GM18868 (cell line): ENCODE measurements at regions not wholly inside any gene's neighbourhood (a gene's known extent, or its start where the extent isn't known, plus 50 kb on each side); places are given as distances from the start of the nearest gene placed in this dataset.
"Not testable (repeated sequence)": the region's sequence is repeated elsewhere in the genome, so short reads cannot be mapped to it uniquely, and the experiment has no call there.

Experiments
- ATAC-seq: cut with Tn5 transposase; IDR thresholded peaks from one replicate; pipeline ENCODE4 v1.9.1; 2021; ENCODE audit warnings: mild to moderate bottlenecking, moderate library complexity; ENCODE audit not compliant: unreplicated experiment

GRCh38 chr6:63477422-63478040 is 94.7 kb upstream of the LOC128125822 start:
- ATAC-seq, result no peak

- ATAC-seq, result no peak
These were observed 93.5 kb upstream of the LOC128125822 start for GRCh38 chr6:63478734-63479133.

GRCh38 chr6:63486196-63486595 is 86.1 kb upstream of the LOC128125822 start:
- no peak for ATAC-seq

GRCh38 chr6:63487103-63487813 is 85.0 kb upstream of the LOC128125822 start:
- ATAC-seq, result no peak

GRCh38 chr6:63491119-63491518 is 81.2 kb upstream of the LOC128125822 start:
- ATAC-seq, result no peak

- no peak for ATAC-seq
These were observed 79.8 kb upstream of the LOC128125822 start for GRCh38 chr6:63492476-63492875.

- ATAC-seq, result no peak
These were observed 78.7 kb upstream of the LOC128125822 start for GRCh38 chr6:63493557-63493956.

- no peak for ATAC-seq
These were observed 75.9 kb upstream of the LOC128125822 start for GRCh38 chr6:63496361-63496804.

- no peak for ATAC-seq
These were observed 70.1 kb upstream of the LOC128125822 start for GRCh38 chr6:63502156-63502555.

GRCh38 chr6:63503199-63503598 is 69.1 kb upstream of the LOC128125822 start:
- no peak for ATAC-seq

GRCh38 chr6:63504777-63505384 is 67.4 kb upstream of the LOC128125822 start:
- ATAC-seq, result peak; percentile 97

GRCh38 chr6:63507096-63507495 is 65.2 kb upstream of the LOC128125822 start:
- no peak for ATAC-seq

GRCh38 chr6:63509652-63510352 is 62.5 kb upstream of the LOC128125822 start:
- peak; percentile 69 for ATAC-seq

GRCh38 chr6:63510353-63510686 is 62.0 kb upstream of the LOC128125822 start:
- ATAC-seq, result no peak

GRCh38 chr6:63510849-63511248 is 61.4 kb upstream of the LOC128125822 start:
- no peak for ATAC-seq

GRCh38 chr6:63514488-63515173 is 57.6 kb upstream of the LOC128125822 start:
- no peak for ATAC-seq

- not testable (repeated sequence) for ATAC-seq
These were observed 57.1 kb upstream of the LOC128125822 start for GRCh38 chr6:63515227-63515626.

- no peak for ATAC-seq
These were observed 55.9 kb upstream of the LOC128125822 start for GRCh38 chr6:63516186-63516944.

GRCh38 chr6:63517221-63517620 is 55.1 kb upstream of the LOC128125822 start:
- ATAC-seq, result no peak

- ATAC-seq, result no peak
These were observed 50.6 kb upstream of the LOC128125822 start for GRCh38 chr6:63521475-63522210.
